Neuronal stem cell (in vitro differentiated cells): ENCODE measurements at regions not wholly inside any gene's neighbourhood (a gene's known extent, or its start where the extent isn't known, plus 50 kb on each side); places are given as distances from the start of the nearest gene placed in this dataset.

Experiments
- DNase-seq: peaks from one replicate; pipeline ENCODE4 v3.0.0-alpha.2; 2013; ENCODE audit warnings: low spot score
- H2AFZ ChIP-seq: one replicate; pipeline ENCODE4 v1.6.1; 2013; ENCODE audit warnings: mild to moderate bottlenecking, low read length, inconsistent platforms
- H2AK5ac ChIP-seq: 2 replicates; pipeline ENCODE4 v1.6.1; 2013; ENCODE audit warnings: low read depth, mild to moderate bottlenecking, inconsistent platforms, low read length, moderate library complexity, mixed read lengths
- H2BK120ac ChIP-seq: 2 replicates; pipeline ENCODE4 v1.6.1; 2013; ENCODE audit warnings: low read depth, mild to moderate bottlenecking, inconsistent platforms, low read length, moderate library complexity, mixed read lengths
- H2BK12ac ChIP-seq: one replicate; pipeline ENCODE4 v1.6.1; 2013; ENCODE audit warnings: low read length, inconsistent platforms
- H2BK15ac ChIP-seq: 2 replicates; pipeline ENCODE4 v1.6.1; 2013; ENCODE audit warnings: mild to moderate bottlenecking, low read length, inconsistent platforms, mixed read lengths
- H2BK5ac ChIP-seq: one replicate; pipeline ENCODE4 v1.6.1; 2013; ENCODE audit warnings: inconsistent platforms, mild to moderate bottlenecking, low read length, moderate library complexity
- H3K14ac ChIP-seq: one replicate; pipeline ENCODE4 v1.6.1; 2013; ENCODE audit warnings: low read length, inconsistent platforms
- H3K18ac ChIP-seq: 2 replicates; pipeline ENCODE4 v1.6.1; 2013; ENCODE audit warnings: low read length, inconsistent platforms
- H3K23ac ChIP-seq: 2 replicates; pipeline ENCODE4 v1.6.1; 2013; ENCODE audit warnings: low read depth, mild to moderate bottlenecking, mixed read lengths, low read length, inconsistent platforms; ENCODE audit not compliant: poor library complexity
- H3K27ac ChIP-seq: replicated peaks from 3 replicates; pipeline ENCODE4 v1.5.1; 2013; ENCODE audit warnings: low read length, inconsistent platforms
- H3K27me3 ChIP-seq, 3 experiments: 2 replicates each; pipeline ENCODE4 v1.6.1; 2013; ENCODE audit warnings: low read length in 3 of 3, mild to moderate bottlenecking in 2 of 3, inconsistent platforms in 1 of 3, low read depth in 1 of 3, mixed read lengths in 1 of 3, moderate library complexity in 1 of 3; ENCODE audit not compliant: control insufficient read depth in 3 of 3, insufficient read depth in 3 of 3
- H3K36me3 ChIP-seq, 2 donors: replicated peaks in 1 of 2; 2 replicates each; pipeline ENCODE4 v1.6.1; 2013; ENCODE audit warnings: low read length in 2 of 2; ENCODE audit not compliant: control insufficient read depth in 2 of 2, insufficient read depth in 2 of 2
- H3K4ac ChIP-seq: 2 replicates; pipeline ENCODE4 v1.6.1; 2013; ENCODE audit warnings: inconsistent platforms, mild to moderate bottlenecking, low read length, moderate library complexity
- H3K4me1 ChIP-seq, 2 donors: 1 replicate in 1 of 2; 2 replicates in 1 of 2; pipeline ENCODE4 v1.6.1; 2013; ENCODE audit warnings: low read length in 2 of 2, low read depth in 1 of 2; ENCODE audit not compliant: control insufficient read depth in 2 of 2, insufficient read depth in 1 of 2
- H3K4me2 ChIP-seq: one replicate; pipeline ENCODE4 v1.6.1; 2013; ENCODE audit warnings: mild to moderate bottlenecking, low read length, inconsistent platforms; ENCODE audit not compliant: insufficient read depth, poor library complexity, severe bottlenecking
- H3K4me3 ChIP-seq, 2 donors: 2 replicates each; pipeline ENCODE4 v1.5.1; 2013; ENCODE audit warnings: low read length in 2 of 2, mild to moderate bottlenecking in 2 of 2, inconsistent platforms in 1 of 2, moderate library complexity in 1 of 2
- H3K79me1 ChIP-seq: one replicate; pipeline ENCODE4 v1.6.1; 2013; ENCODE audit warnings: low read depth, mild to moderate bottlenecking, inconsistent platforms, low read length, moderate library complexity
- H3K9ac ChIP-seq: one replicate; pipeline ENCODE4 v1.6.1; 2013; ENCODE audit warnings: mild to moderate bottlenecking, low read depth, low read length, inconsistent platforms; ENCODE audit not compliant: poor library complexity
- H3K9me3 ChIP-seq, 2 donors: replicated peaks in 1 of 2; 2 replicates each; pipeline versions ENCODE3 to v1.6.1; 2013; ENCODE audit warnings: low read length in 2 of 2, mild to moderate bottlenecking in 2 of 2, inconsistent platforms in 1 of 2, low read depth in 1 of 2, mixed read lengths in 1 of 2, moderate library complexity in 1 of 2; ENCODE audit not compliant: control insufficient read depth in 2 of 2, insufficient read depth in 1 of 2
- H4K8ac ChIP-seq: one replicate; pipeline ENCODE4 v1.6.1; 2013; ENCODE audit warnings: low read depth, mild to moderate bottlenecking, inconsistent platforms, low read length, moderate library complexity
- H4K91ac ChIP-seq: one replicate; pipeline ENCODE4 v1.6.1; 2013; ENCODE audit warnings: low read length, low read depth, mild to moderate bottlenecking, inconsistent platforms; ENCODE audit not compliant: poor library complexity
- WGBS, 2 donors: extraction: QIAGEN DNeasy Blood & Tissue Kit; methylation state at CpG; one replicate each; pipeline ENCODE4 v1.1.7; 2013; ENCODE audit warnings: missing lambda C conversion rate in 2 of 2, mixed read lengths in 1 of 2; ENCODE audit not compliant: insufficient read length in 2 of 2, insufficient replicate concordance in 1 of 2; ENCODE audit errors: extremely low coverage in 2 of 2; 5-methylcytosine and 5-hydroxymethylcytosine counted together

- DNase-seq, result no peak
- no peak overlapping the region for H3K9ac ChIP-seq
These were observed 268.3 kb upstream of the FERD3L start for GRCh38 chr7:19413443-19413965.

GRCh38 chr7:19410691-19411090 lies 265.5 kb upstream of the FERD3L start:
- no peak overlapping the region for H3K18ac ChIP-seq
- H3K9ac ChIP-seq, result no peak overlapping the region
- H3K23ac ChIP-seq, result no peak overlapping the region
- WGBS, 2 donors, result no CpG with 5 or more reads among the region's 3 CpGs
- no peak overlapping the region for H2AK5ac ChIP-seq
- no peak overlapping the region for H3K4me3 ChIP-seq
- no peak overlapping the region for H2BK5ac ChIP-seq
- no peak overlapping the region for H3K4ac ChIP-seq
- H2BK120ac ChIP-seq, result no peak overlapping the region
- H2BK12ac ChIP-seq, result no peak overlapping the region
- H3K79me1 ChIP-seq, result no peaks in the 10 kb centered on the region
- no peak overlapping the region for H3K27ac ChIP-seq
- H4K91ac ChIP-seq, result no peak overlapping the region
- H4K8ac ChIP-seq, result no peak overlapping the region
- H3K4me2 ChIP-seq, result no peak overlapping the region
- H3K36me3 ChIP-seq, result no peaks in the 10 kb centered on the region
- no peaks in the 10 kb centered on the region for H3K27me3 ChIP-seq
- DNase-seq, result no peak
- H3K14ac ChIP-seq, result no peak overlapping the region
- H2BK15ac ChIP-seq, result no peak overlapping the region
- H3K4me1 ChIP-seq, result no peaks in the 10 kb centered on the region
- H2AFZ ChIP-seq, result no peak overlapping the region
- no peaks in the 10 kb centered on the region for H3K9me3 ChIP-seq

More at GRCh38 chr7:19413443-19413965, 268.3 kb upstream of the FERD3L start:
- no peak overlapping the region for H2BK15ac ChIP-seq
- no peak overlapping the region for H2BK5ac ChIP-seq
- no peak overlapping the region for H3K18ac ChIP-seq
- H4K91ac ChIP-seq, result no peak overlapping the region
- no peak overlapping the region for H3K4me2 ChIP-seq
- no peak overlapping the region for H3K4ac ChIP-seq
- H2AK5ac ChIP-seq, result no peak overlapping the region
- H3K36me3 ChIP-seq, result no peaks in the 10 kb centered on the region
- H4K8ac ChIP-seq, result no peak overlapping the region
- H3K4me3 ChIP-seq, result no peak overlapping the region
- no peak overlapping the region for H3K23ac ChIP-seq
- H3K79me1 ChIP-seq, result no peaks in the 10 kb centered on the region
- WGBS, 2 donors, result 100% methylated on average over 1 of the region's 3 CpGs; no CpG with 5 or more reads in 1 of the 2 donors
- no peaks in the 10 kb centered on the region for H3K4me1 ChIP-seq
- H2BK120ac ChIP-seq, result no peak overlapping the region
- H3K14ac ChIP-seq, result no peak overlapping the region
- no peak overlapping the region for H2BK12ac ChIP-seq
- H2AFZ ChIP-seq, result no peak overlapping the region
- H3K27ac ChIP-seq, result no peak overlapping the region
- H3K27me3 ChIP-seq, result no peaks in the 10 kb centered on the region
- no peaks in the 10 kb centered on the region for H3K9me3 ChIP-seq

- H4K8ac ChIP-seq, result no peak overlapping the region
- H4K91ac ChIP-seq, result no peak overlapping the region
- H3K36me3 ChIP-seq, result no peaks in the 10 kb centered on the region
- H3K23ac ChIP-seq, result no peak overlapping the region
- H2BK120ac ChIP-seq, result no peak overlapping the region
- no peak overlapping the region for H2AFZ ChIP-seq
- H3K79me1 ChIP-seq, result no peaks in the 10 kb centered on the region
- H3K27me3 ChIP-seq, result no peaks in the 10 kb centered on the region
- no peak overlapping the region for H3K4me2 ChIP-seq
- no peak for DNase-seq
- H3K18ac ChIP-seq, result no peak overlapping the region
- H3K9ac ChIP-seq, result no peak overlapping the region
- no peak overlapping the region for H3K4ac ChIP-seq
- H3K14ac ChIP-seq, result no peak overlapping the region
- no peak overlapping the region for H3K27ac ChIP-seq
- no peak overlapping the region for H2AK5ac ChIP-seq
- no peak overlapping the region for H2BK5ac ChIP-seq
- no peak overlapping the region for H3K4me3 ChIP-seq
- H2BK15ac ChIP-seq, result no peak overlapping the region
- H3K4me1 ChIP-seq, result peaks cover 0 to under 1% of the 10 kb centered on the region in 2 donors
- no peaks in the 10 kb centered on the region for H3K9me3 ChIP-seq
- no peak overlapping the region for H2BK12ac ChIP-seq
These were observed 264.9 kb upstream of the FERD3L start for GRCh38 chr7:19410106-19410505.

DNA sequence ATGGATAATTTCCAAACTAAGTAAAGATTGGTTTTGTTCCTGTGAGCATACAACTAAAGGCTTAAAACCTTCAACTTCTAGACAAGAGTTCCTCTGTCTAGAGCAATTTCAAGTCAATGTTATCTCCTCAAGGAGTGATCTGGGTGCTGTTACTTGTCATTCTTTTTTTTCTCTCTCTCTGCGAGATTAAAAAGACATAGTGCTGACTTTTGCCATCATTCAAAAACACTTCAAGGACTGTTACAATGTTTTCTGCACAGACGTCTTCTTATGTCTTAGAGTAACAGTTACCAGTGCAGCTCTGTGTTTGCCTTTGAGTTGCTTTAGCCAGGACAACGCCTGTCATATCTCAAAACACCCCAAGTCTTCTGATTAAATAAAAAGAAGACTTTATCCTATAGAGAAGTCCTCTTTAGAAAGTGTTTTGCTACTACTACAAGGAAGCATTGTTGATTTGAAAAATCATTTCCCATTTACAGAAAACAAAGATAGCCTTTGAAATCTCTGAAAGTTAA lies 263.5 kb upstream of the FERD3L start:
- no peak overlapping the region for H4K91ac ChIP-seq
- H3K4me2 ChIP-seq, result no peak overlapping the region
- no peak overlapping the region for H2BK120ac ChIP-seq
- H3K79me1 ChIP-seq, result no peaks in the 10 kb centered on the region
- H3K4ac ChIP-seq, result no peak overlapping the region
- no peak overlapping the region for H3K9ac ChIP-seq
- H3K14ac ChIP-seq, result no peak overlapping the region
- no peak overlapping the region for H2AFZ ChIP-seq
- H3K27me3 ChIP-seq, result no peaks in the 10 kb centered on the region
- DNase-seq, result no peak
- no peak overlapping the region for H2BK15ac ChIP-seq
- H2AK5ac ChIP-seq, result no peak overlapping the region
- peaks cover 3 to 5% of the 10 kb centered on the region in 2 donors for H3K4me1 ChIP-seq
- no peak overlapping the region for H3K18ac ChIP-seq
- H3K23ac ChIP-seq, result no peak overlapping the region
- no peaks in the 10 kb centered on the region for H3K36me3 ChIP-seq
- H4K8ac ChIP-seq, result no peak overlapping the region
- no peak overlapping the region for H2BK12ac ChIP-seq
- H3K9me3 ChIP-seq, result no peaks in the 10 kb centered on the region
- WGBS, 2 donors, result no CpG with 5 or more reads among the region's 3 CpGs
- H3K4me3 ChIP-seq, result no peak overlapping the region
- H3K27ac ChIP-seq, result no peak overlapping the region
- H2BK5ac ChIP-seq, result no peak overlapping the region
